ENCODE measurements at regions not wholly inside any gene's neighbourhood (a gene's known extent, or its start where the extent isn't known, plus 50 kb on each side); places are given as distances from the start of the nearest gene placed in this dataset.
A peak's percentile ranks its signal among the peaks of the same experiment; 100 is the strongest.

- H3K9me3 Mint-ChIP-seq (ENCODE audit: unreplicated experiment): no peaks in the 10 kb centered on the region
- TF ChIP-seq CTCF (IDR thresholded peaks at IDR 0.05): no peak
Observed at GRCh38 chr15:79659691-79660090, 227.6 kb downstream of the MINAR1 start.

GRCh38 chr15:79661411-79661810, 229.3 kb downstream of the MINAR1 start:
- no peaks in the 10 kb centered on the region for H3K4me1 Mint-ChIP-seq (ENCODE audit: unreplicated experiment)
- H3K27me3 Mint-ChIP-seq (ENCODE audit: unreplicated experiment): peaks cover 32% of the 10 kb centered on the region
- H3K27ac Mint-ChIP-seq (ENCODE audit: unreplicated experiment): no peak overlapping the region
- no peak for DNase-seq (ENCODE audit: extremely low spot score, unreplicated experiment)
- no peaks in the 10 kb centered on the region for H3K9me3 Mint-ChIP-seq (ENCODE audit: unreplicated experiment)
- no peak for TF ChIP-seq CTCF (IDR thresholded peaks at IDR 0.05)
- H3K4me3 Mint-ChIP-seq (ENCODE audit: unreplicated experiment): no peak overlapping the region
- no peaks in the 10 kb centered on the region for H3K36me3 Mint-ChIP-seq (ENCODE audit: unreplicated experiment)

More at GRCh38 chr15:79659691-79660090, 227.6 kb downstream of the MINAR1 start:
- Mint-ChIP-seq H3K36me3 (ENCODE audit: unreplicated experiment) (no peaks in the 10 kb centered on the region), H3K27ac (ENCODE audit: unreplicated experiment) (no peak overlapping the region), H3K4me3 (ENCODE audit: unreplicated experiment) (no peak overlapping the region), H3K4me1 (ENCODE audit: unreplicated experiment) (no peaks in the 10 kb centered on the region), H3K27me3 (ENCODE audit: unreplicated experiment) (peaks cover 40% of the 10 kb centered on the region)
- no peak for DNase-seq (ENCODE audit: extremely low spot score, unreplicated experiment)

- no peak for DNase-seq (ENCODE audit: extremely low spot score, unreplicated experiment)
- H3K27ac Mint-ChIP-seq (ENCODE audit: unreplicated experiment): no peak overlapping the region
Observed at GRCh38 chr15:79673416-79674123, 223.2 kb downstream of the MTHFS start.

GRCh38 chr15:79674124-79674465, 222.7 kb downstream of the MTHFS start:
- Mint-ChIP-seq H3K4me3 (ENCODE audit: unreplicated experiment) (no peak overlapping the region), H3K4me1 (ENCODE audit: unreplicated experiment) (peaks cover 12% of the 10 kb centered on the region), H3K27ac (ENCODE audit: unreplicated experiment) (no peak overlapping the region), H3K9me3 (ENCODE audit: unreplicated experiment) (no peaks in the 10 kb centered on the region), H3K36me3 (ENCODE audit: unreplicated experiment) (no peaks in the 10 kb centered on the region), H3K27me3 (ENCODE audit: unreplicated experiment) (no peaks in the 10 kb centered on the region)
- no peak for TF ChIP-seq CTCF (IDR thresholded peaks at IDR 0.05)
- DNase-seq (ENCODE audit: extremely low spot score, unreplicated experiment): no peak

More at GRCh38 chr15:79673416-79674123, 223.2 kb downstream of the MTHFS start:
- H3K4me1 Mint-ChIP-seq (ENCODE audit: unreplicated experiment): peaks cover 12% of the 10 kb centered on the region
- H3K36me3 Mint-ChIP-seq (ENCODE audit: unreplicated experiment): no peaks in the 10 kb centered on the region
- TF ChIP-seq CTCF (IDR thresholded peaks at IDR 0.05): peak; percentile 12
- no peaks in the 10 kb centered on the region for H3K9me3 Mint-ChIP-seq (ENCODE audit: unreplicated experiment)
- no peaks in the 10 kb centered on the region for H3K27me3 Mint-ChIP-seq (ENCODE audit: unreplicated experiment)
- H3K4me3 Mint-ChIP-seq (ENCODE audit: unreplicated experiment): no peak overlapping the region

GRCh38 chr15:79675982-79676381, 220.8 kb downstream of the MTHFS start:
- peaks cover 23% of the 10 kb centered on the region for H3K4me1 Mint-ChIP-seq (ENCODE audit: unreplicated experiment)
- no peak for DNase-seq (ENCODE audit: extremely low spot score, unreplicated experiment)
- no peak for TF ChIP-seq CTCF (IDR thresholded peaks at IDR 0.05)
- no peaks in the 10 kb centered on the region for H3K27me3 Mint-ChIP-seq (ENCODE audit: unreplicated experiment)
- H3K4me3 Mint-ChIP-seq (ENCODE audit: unreplicated experiment): no peak overlapping the region
- H3K9me3 Mint-ChIP-seq (ENCODE audit: unreplicated experiment): no peaks in the 10 kb centered on the region
- H3K36me3 Mint-ChIP-seq (ENCODE audit: unreplicated experiment): no peaks in the 10 kb centered on the region
- H3K27ac Mint-ChIP-seq (ENCODE audit: unreplicated experiment): no peak overlapping the region

Data from osteocyte (in vitro differentiated cells).